Right lobe of liver (tissue), 4 donors: ENCODE measurements at regions not wholly inside any gene's neighbourhood (a gene's known extent, or its start where the extent isn't known, plus 50 kb on each side); places are given as distances from the start of the nearest gene placed in this dataset.

ENCODE experiments used
- CTCF ChIP-seq, 4 donors: fragments of 200-600 bp in 3 of 4; fragments of 450-650 bp in 1 of 4; IDR thresholded peaks; one replicate each; pipeline versions ENCODE4 v1.5.1 to v1.8.0; 2016 to 2022; ENCODE audit warnings: antibody characterized with exemption in 4 of 4, mild to moderate bottlenecking in 2 of 4
- POLR2A ChIP-seq: fragments of 450-650 bp; IDR thresholded peaks from one replicate; pipeline ENCODE4 v1.6.1; 2017; ENCODE audit warnings: antibody characterized with exemption, mild to moderate bottlenecking
- donor health status: DM: no; HTN: no; CAD: no.
- donor health status: DM: no; HTN: no; CAD: no.
- donor health status: DM: no; HTN: yes; CAD: no.

- TF ChIP-seq CTCF (IDR thresholded peaks at IDR 0.05) (no peak), POLR2A (no peak)
Measured at GRCh38 chr6:115629415-115629814, 431.3 kb downstream of the FRK start.
